Mesendoderm (in vitro differentiated cells): ENCODE measurements at regions not wholly inside any gene's neighbourhood (a gene's known extent, or its start where the extent isn't known, plus 50 kb on each side); places are given as distances from the start of the nearest gene placed in this dataset.
A peak's percentile ranks its signal among the peaks of the same experiment; 100 is the strongest.

Source experiments
- DNase-seq: peaks from one replicate; pipeline ENCODE4 v3.0.0; 2013
- H2AK5ac ChIP-seq: 2 replicates; pipeline ENCODE4 v1.6.1; 2013; ENCODE audit warnings: low read length, inconsistent platforms
- H2BK120ac ChIP-seq: 2 replicates; pipeline ENCODE4 v1.6.1; 2013; ENCODE audit warnings: low read depth, mild to moderate bottlenecking, low read length, moderate library complexity, mixed read lengths
- H2BK15ac ChIP-seq: replicated peaks from 2 replicates; pipeline ENCODE4 v1.6.1; 2013; ENCODE audit warnings: low read depth, mild to moderate bottlenecking, moderate library complexity
- H2BK5ac ChIP-seq: 2 replicates; pipeline ENCODE4 v1.6.1; 2013; ENCODE audit warnings: low read length, inconsistent platforms
- H3K18ac ChIP-seq: 2 replicates; pipeline ENCODE4 v1.6.1; 2013; ENCODE audit warnings: mild to moderate bottlenecking, low read length, mixed read lengths
- H3K23ac ChIP-seq: one replicate; pipeline ENCODE4 v1.6.1; 2013; ENCODE audit warnings: low read length
- H3K27ac ChIP-seq: 2 replicates; pipeline ENCODE4 v1.5.1; 2013; ENCODE audit warnings: low read depth, mild to moderate bottlenecking, inconsistent platforms, low read length, moderate library complexity
- H3K27me3 ChIP-seq: 2 replicates; pipeline ENCODE4 v1.6.1; 2013; ENCODE audit warnings: low read length, control low read depth, mild to moderate bottlenecking, inconsistent platforms; ENCODE audit not compliant: insufficient read depth, poor library complexity
- H3K36me3 ChIP-seq: 2 replicates; pipeline ENCODE4 v1.6.1; 2013; ENCODE audit warnings: low read length, inconsistent platforms; ENCODE audit not compliant: control insufficient read depth, insufficient read depth
- H3K4ac ChIP-seq: one replicate; pipeline ENCODE4 v1.6.1; 2013; ENCODE audit warnings: low read depth, mild to moderate bottlenecking, low read length, moderate library complexity
- H3K4me1 ChIP-seq: 2 replicates; pipeline ENCODE4 v1.6.1; 2013; ENCODE audit warnings: low read depth, low read length, inconsistent platforms; ENCODE audit not compliant: control insufficient read depth
- H3K4me2 ChIP-seq: 2 replicates; pipeline ENCODE4 v1.6.1; 2013; ENCODE audit warnings: low read length
- H3K4me3 ChIP-seq: 2 replicates; pipeline ENCODE4 v1.5.1; 2013; ENCODE audit warnings: mild to moderate bottlenecking, low read length
- H3K56ac ChIP-seq: one replicate; pipeline ENCODE4 v1.6.1; 2013; ENCODE audit warnings: low read length
- H3K79me1 ChIP-seq: 2 replicates; pipeline ENCODE4 v1.6.1; 2013; ENCODE audit warnings: low read length, inconsistent platforms
- H3K79me2 ChIP-seq: 2 replicates; pipeline ENCODE4 v1.6.1; 2013; ENCODE audit warnings: mild to moderate bottlenecking, low read length; ENCODE audit not compliant: control insufficient read depth, insufficient read depth
- H3K9ac ChIP-seq: 2 replicates; pipeline ENCODE4 v1.6.1; 2013; ENCODE audit warnings: low read length, inconsistent platforms
- H4K5ac ChIP-seq: one replicate; pipeline ENCODE4 v1.6.1; 2013; ENCODE audit warnings: low read length
- H4K8ac ChIP-seq: one replicate; pipeline ENCODE4 v1.6.1; 2013; ENCODE audit warnings: low read depth, mild to moderate bottlenecking, control low read depth, low read length, moderate library complexity
- WGBS: extraction: QIAGEN DNeasy Blood & Tissue Kit; methylation state at CpG from one replicate; pipeline ENCODE4 v1.1.7; 2013; ENCODE audit warnings: low lambda C conversion rate, missing lambda C conversion rate; ENCODE audit not compliant: insufficient coverage; ENCODE audit errors: extremely low coverage; 5-methylcytosine and 5-hydroxymethylcytosine counted together

DNA sequence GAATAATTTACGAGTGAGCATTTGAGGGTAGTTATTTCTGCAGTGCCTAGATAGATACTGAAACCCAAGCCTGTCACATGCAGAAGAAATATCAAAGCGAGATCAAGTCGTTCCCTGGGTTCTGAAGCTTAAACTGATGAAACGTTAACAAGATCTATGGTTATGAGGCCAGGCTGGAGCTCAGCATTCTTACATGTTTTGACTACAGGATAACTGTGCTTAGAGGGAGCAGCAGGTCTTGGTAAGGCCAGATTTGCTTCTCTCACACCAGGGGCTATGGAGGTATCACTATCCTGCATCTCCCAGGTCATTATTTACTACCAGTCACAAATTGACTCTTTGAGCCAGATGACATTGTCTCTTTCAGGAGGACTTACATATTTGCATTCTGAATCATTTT is 1401.4 kb upstream of the PRMT6 start:
- no peak overlapping the region for H3K4me3 ChIP-seq
- no peak overlapping the region for H4K8ac ChIP-seq
- H3K27ac ChIP-seq: no peak overlapping the region
- H2BK120ac ChIP-seq: no peak overlapping the region
- WGBS: no CpG with 5 or more reads among the region's 4 CpGs
- DNase-seq: peak; percentile 1
- no peak overlapping the region for H4K5ac ChIP-seq
- H3K36me3 ChIP-seq: no peaks in the 10 kb centered on the region
- H3K23ac ChIP-seq: no peak overlapping the region
- H3K4ac ChIP-seq: no peak overlapping the region
- H3K18ac ChIP-seq: no peak overlapping the region
- H3K79me1 ChIP-seq: no peaks in the 10 kb centered on the region
- no peaks in the 10 kb centered on the region for H3K4me1 ChIP-seq
- no peak overlapping the region for H3K9ac ChIP-seq
- no peaks in the 10 kb centered on the region for H3K27me3 ChIP-seq
- no peak overlapping the region for H2BK15ac ChIP-seq
- H2BK5ac ChIP-seq: no peak overlapping the region
- H3K4me2 ChIP-seq: no peak overlapping the region
- H3K56ac ChIP-seq: no peak overlapping the region
- no peak overlapping the region for H2AK5ac ChIP-seq
- no peaks in the 10 kb centered on the region for H3K79me2 ChIP-seq

DNA sequence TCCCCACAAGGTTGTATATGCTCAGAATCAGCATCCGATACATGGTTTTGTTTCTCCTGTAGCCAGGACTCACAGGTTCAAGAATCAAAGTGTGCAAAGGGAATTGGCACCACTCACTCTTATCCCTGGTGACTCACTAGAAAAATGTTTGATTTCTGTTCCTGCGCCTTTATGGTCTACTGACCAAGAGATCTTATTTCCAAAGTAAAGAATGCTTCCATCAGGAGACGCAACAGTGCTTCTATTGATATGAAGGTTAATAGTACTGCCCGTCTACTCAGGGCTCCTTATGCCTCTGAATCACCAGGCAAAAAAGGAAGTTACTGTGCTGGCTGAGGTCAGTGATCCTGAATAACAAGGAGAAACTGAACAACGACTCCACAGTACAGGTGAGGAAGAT is 1392.0 kb upstream of the PRMT6 start:
- no peak overlapping the region for H3K4me3 ChIP-seq
- no peaks in the 10 kb centered on the region for H3K27me3 ChIP-seq
- no peaks in the 10 kb centered on the region for H3K4me1 ChIP-seq
- no CpG with 5 or more reads among the region's 5 CpGs for WGBS
- H3K36me3 ChIP-seq: no peaks in the 10 kb centered on the region
- no peak overlapping the region for H2BK120ac ChIP-seq
- H3K79me2 ChIP-seq: no peaks in the 10 kb centered on the region
- H3K9ac ChIP-seq: no peak overlapping the region
- H2BK5ac ChIP-seq: no peak overlapping the region
- no peaks in the 10 kb centered on the region for H3K79me1 ChIP-seq
- no peak overlapping the region for H3K27ac ChIP-seq
- no peak overlapping the region for H3K18ac ChIP-seq
- H3K56ac ChIP-seq: no peak overlapping the region
- no peak overlapping the region for H2BK15ac ChIP-seq
- H4K5ac ChIP-seq: no peak overlapping the region
- H4K8ac ChIP-seq: no peak overlapping the region
- no peak overlapping the region for H3K23ac ChIP-seq
- H3K4ac ChIP-seq: no peak overlapping the region
- no peak for DNase-seq
- no peak overlapping the region for H3K4me2 ChIP-seq
- no peak overlapping the region for H2AK5ac ChIP-seq

DNA sequence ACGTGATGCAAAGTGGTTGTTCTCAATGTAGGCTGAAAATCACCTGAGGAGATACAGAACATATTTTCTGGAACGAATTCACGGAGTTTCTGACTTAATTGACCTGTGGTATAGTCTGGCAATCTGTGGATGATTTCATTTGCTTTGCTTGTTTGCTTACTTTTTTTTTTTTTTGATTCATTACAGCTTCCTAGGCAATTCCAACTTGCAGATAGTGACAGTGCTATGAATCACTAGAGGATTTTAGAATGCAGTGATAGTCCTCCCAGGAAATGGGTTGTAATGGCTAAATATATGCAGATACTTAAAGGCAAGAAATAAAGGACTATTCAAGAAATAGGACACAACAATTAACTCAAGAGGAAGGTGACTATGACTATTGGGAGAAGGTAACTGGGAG is 1378.1 kb upstream of the PRMT6 start:
- Histone ChIP-seq H3K27ac (no peak overlapping the region), H3K79me2 (no peaks in the 10 kb centered on the region), H3K4me1 (no peaks in the 10 kb centered on the region), H3K4me2 (no peak overlapping the region), H2BK5ac (no peak overlapping the region), H3K4ac (no peak overlapping the region), H3K9ac (no peak overlapping the region), H4K8ac (no peak overlapping the region), H3K27me3 (no peaks in the 10 kb centered on the region), H3K36me3 (no peaks in the 10 kb centered on the region), H3K79me1 (no peaks in the 10 kb centered on the region), H2BK15ac (no peak overlapping the region), H3K23ac (no peak overlapping the region), H4K5ac (no peak overlapping the region), H3K56ac (no peak overlapping the region), H3K18ac (no peak overlapping the region), H3K4me3 (no peak overlapping the region), H2BK120ac (no peak overlapping the region), H2AK5ac (no peak overlapping the region)
- DNase-seq: no peak
- WGBS: no CpG with 5 or more reads among the region's 3 CpGs

DNA sequence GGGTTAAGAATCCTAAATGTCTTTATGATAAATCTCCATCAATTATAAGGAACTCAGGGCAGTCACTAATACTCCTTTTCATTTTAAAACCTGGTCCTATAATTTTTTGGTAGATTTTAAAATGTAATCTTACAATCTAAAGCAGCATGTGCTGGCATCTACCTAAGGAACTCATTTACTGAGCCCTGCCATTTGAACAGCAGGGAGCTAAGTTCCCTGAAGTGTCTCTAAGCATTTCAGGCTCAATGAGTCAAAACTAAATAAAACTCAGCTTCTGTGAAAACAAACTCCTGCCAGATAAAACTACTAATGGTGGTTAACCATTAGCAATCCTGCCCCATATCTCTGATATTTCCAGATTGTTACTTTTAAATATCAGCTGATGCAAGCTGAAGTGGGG is 1371.8 kb upstream of the PRMT6 start:
- H2BK15ac ChIP-seq: no peak overlapping the region
- no peak overlapping the region for H4K5ac ChIP-seq
- no peak overlapping the region for H3K27ac ChIP-seq
- H2BK5ac ChIP-seq: no peak overlapping the region
- no peak overlapping the region for H2BK120ac ChIP-seq
- H3K27me3 ChIP-seq: no peaks in the 10 kb centered on the region
- H2AK5ac ChIP-seq: no peak overlapping the region
- H3K23ac ChIP-seq: no peak overlapping the region
- no peaks in the 10 kb centered on the region for H3K79me1 ChIP-seq
- no peak overlapping the region for H3K18ac ChIP-seq
- peak; percentile 3 for DNase-seq
- H4K8ac ChIP-seq: no peak overlapping the region
- H3K4ac ChIP-seq: no peak overlapping the region
- H3K9ac ChIP-seq: no peak overlapping the region
- no peaks in the 10 kb centered on the region for H3K79me2 ChIP-seq
- H3K4me1 ChIP-seq: no peaks in the 10 kb centered on the region
- no peak overlapping the region for H3K56ac ChIP-seq
- no peak overlapping the region for H3K4me2 ChIP-seq
- H3K36me3 ChIP-seq: no peaks in the 10 kb centered on the region
- H3K4me3 ChIP-seq: no peak overlapping the region

DNA sequence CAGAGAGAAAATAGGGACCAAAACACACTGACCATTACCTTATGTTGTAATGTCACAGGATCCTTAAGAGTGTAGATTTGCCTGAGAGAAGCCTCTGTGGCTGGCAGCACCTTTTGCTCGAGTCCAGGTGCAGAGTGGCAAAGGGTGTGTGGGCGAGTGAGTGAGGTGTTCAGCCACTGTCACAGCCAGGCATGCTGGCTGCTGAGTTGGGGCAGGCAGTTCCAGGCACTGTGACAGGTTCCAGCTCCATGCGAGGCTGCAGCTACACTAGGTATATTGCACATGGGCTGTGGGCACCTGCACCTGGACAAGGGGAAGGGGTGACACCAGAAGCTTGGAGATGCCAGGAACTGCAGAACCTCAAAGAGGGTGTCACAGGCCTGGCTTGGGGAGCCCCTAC is 1370.4 kb upstream of the PRMT6 start:
- Histone ChIP-seq H3K4me3 (no peak overlapping the region), H3K36me3 (no peaks in the 10 kb centered on the region), H3K79me1 (no peaks in the 10 kb centered on the region), H4K8ac (no peak overlapping the region), H3K56ac (no peak overlapping the region), H2BK120ac (no peak overlapping the region), H3K79me2 (no peaks in the 10 kb centered on the region), H3K4me2 (no peak overlapping the region), H3K27ac (no peak overlapping the region), H3K18ac (no peak overlapping the region), H2BK5ac (no peak overlapping the region), H2BK15ac (no peak overlapping the region), H3K27me3 (no peaks in the 10 kb centered on the region), H3K9ac (no peak overlapping the region), H2AK5ac (no peak overlapping the region), H3K23ac (no peak overlapping the region), H4K5ac (no peak overlapping the region), H3K4me1 (no peaks in the 10 kb centered on the region), H3K4ac (no peak overlapping the region)
- WGBS: no CpG with 5 or more reads among the region's 3 CpGs
- no peak for DNase-seq

DNA sequence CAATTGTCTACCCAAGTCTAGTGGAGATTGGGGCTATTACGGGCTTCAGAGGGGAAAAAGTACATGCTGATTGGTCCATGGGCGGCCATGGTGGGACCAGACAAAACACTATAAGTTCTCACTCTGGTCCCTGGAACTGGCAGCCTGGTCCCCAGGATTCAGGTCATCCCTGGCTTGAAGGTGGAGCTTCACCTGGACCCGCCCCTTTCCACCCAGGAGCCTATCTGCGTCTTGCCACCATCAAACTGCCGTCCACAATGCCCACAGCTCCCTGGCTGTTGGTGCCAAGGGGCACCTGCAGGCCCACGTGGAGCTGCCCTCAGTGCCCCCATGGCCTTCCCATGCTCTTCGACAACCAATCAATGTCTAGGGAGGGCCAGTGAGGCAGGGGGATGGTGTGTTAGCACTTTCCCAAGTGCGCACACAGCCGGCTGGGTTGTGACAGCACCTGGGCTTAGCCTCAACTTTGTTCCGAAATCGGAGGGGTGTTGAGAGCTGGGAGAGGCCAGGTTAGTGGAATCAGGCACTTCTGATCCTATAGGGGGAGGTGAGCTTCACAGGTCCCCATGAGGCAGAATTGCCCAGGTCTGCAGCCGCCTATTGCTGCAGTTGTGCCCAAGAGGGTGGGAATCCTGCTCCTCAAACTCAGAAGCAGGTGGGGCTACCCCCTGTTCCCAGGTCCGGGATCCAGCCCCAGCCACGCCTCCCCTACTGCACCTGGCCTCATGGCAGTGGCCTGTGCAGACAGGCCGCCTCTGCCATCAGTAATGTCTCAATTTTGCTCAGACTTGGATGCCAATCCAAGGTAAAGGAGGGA is 1369.4 kb upstream of the PRMT6 start:
- Histone ChIP-seq H3K79me1 (no peaks in the 10 kb centered on the region), H3K56ac (no peak overlapping the region), H3K4me1 (no peaks in the 10 kb centered on the region), H2BK120ac (no peak overlapping the region), H3K27me3 (no peaks in the 10 kb centered on the region), H3K23ac (no peak overlapping the region), H3K27ac (no peak overlapping the region), H3K79me2 (no peaks in the 10 kb centered on the region), H4K5ac (no peak overlapping the region), H2BK5ac (no peak overlapping the region), H3K4me2 (no peak overlapping the region), H3K9ac (no peak overlapping the region), H3K36me3 (no peaks in the 10 kb centered on the region), H3K4ac (no peak overlapping the region), H4K8ac (no peak overlapping the region), H3K4me3 (no peak overlapping the region), H2BK15ac (no peak overlapping the region), H3K18ac (no peak overlapping the region), H2AK5ac (no peak overlapping the region)
- DNase-seq: no peak
- no CpG with 5 or more reads among the region's 15 CpGs for WGBS
